Neural progenitor cell (in vitro differentiated cells): ENCODE measurements at regions not wholly inside any gene's neighbourhood (a gene's known extent, or its start where the extent isn't known, plus 50 kb on each side); places are given as distances from the start of the nearest gene placed in this dataset.

Experiments
- DNase-seq: peaks from one replicate; pipeline ENCODE4 v3.0.0-alpha.2; 2016; ENCODE audit warnings: low spot score
- H2AFZ ChIP-seq: fragments of 200-600 bp; sonication (generic); replicated peaks from 2 replicates; pipeline ENCODE4 v1.6.1; 2016; ENCODE audit warnings: antibody characterized with exemption
- H3F3A ChIP-seq: fragments of 200-600 bp; sonication (generic); 2 replicates; pipeline ENCODE4 v1.6.1; 2016; ENCODE audit warnings: antibody characterized with exemption, low read depth
- H3K27ac ChIP-seq: fragments of 200-600 bp; sonication (generic); 2 replicates; pipeline ENCODE4 v1.5.1; 2016; ENCODE audit warnings: mild to moderate bottlenecking
- H3K27me3 ChIP-seq: fragments of 200-600 bp; sonication (generic); 2 replicates; pipeline ENCODE4 v1.6.1; 2016; ENCODE audit warnings: mild to moderate bottlenecking, moderate library complexity
- H3K36me3 ChIP-seq: fragments of 200-600 bp; sonication (generic); 2 replicates; pipeline ENCODE4 v1.5.1; 2016
- H3K4me1 ChIP-seq: fragments of 200-600 bp; sonication (generic); 2 replicates; pipeline ENCODE4 v1.6.1; 2016; ENCODE audit warnings: mixed run types
- H3K4me2 ChIP-seq: fragments of 200-600 bp; sonication (generic); 2 replicates; pipeline ENCODE4 v1.6.1; 2016
- H3K4me3 ChIP-seq: fragments of 200-600 bp; sonication (generic); 2 replicates; pipeline ENCODE4 v1.5.1; 2016
- H3K79me2 ChIP-seq: fragments of 200-600 bp; sonication (generic); 2 replicates; pipeline ENCODE4 v1.6.1; 2016; ENCODE audit warnings: low read depth
- H3K9ac ChIP-seq: fragments of 200-600 bp; sonication (generic); 2 replicates; pipeline ENCODE4 v1.6.1; 2016
- H3K9me3 ChIP-seq: fragments of 200-600 bp; sonication (generic); 2 replicates; pipeline ENCODE4 v1.5.1; 2016; ENCODE audit warnings: low read depth
- H4K20me1 ChIP-seq: fragments of 200-600 bp; sonication (generic); 2 replicates; pipeline ENCODE4 v1.6.1; 2016; ENCODE audit warnings: low read depth
- H3K27ac Mint-ChIP-seq: 3 replicates; pipeline ENCODE4 v1.8.0; 2021; ENCODE audit warnings: mixed read lengths
- H3K27me3 Mint-ChIP-seq: 2 replicates; pipeline ENCODE4 v1.8.0; 2022; ENCODE audit warnings: low read depth, mild to moderate bottlenecking, inconsistent platforms, moderate library complexity, mixed read lengths; ENCODE audit not compliant: insufficient read depth
- H3K36me3 Mint-ChIP-seq: 3 replicates; pipeline ENCODE4 v1.8.0; 2021; ENCODE audit warnings: mixed read lengths
- H3K4me1 Mint-ChIP-seq: 3 replicates; pipeline ENCODE4 v1.8.0; 2021; ENCODE audit warnings: mixed read lengths
- H3K4me3 Mint-ChIP-seq: 3 replicates; pipeline ENCODE4 v1.8.0; 2021; ENCODE audit warnings: mild to moderate bottlenecking, moderate library complexity, mixed read lengths
- H3K9me3 Mint-ChIP-seq: 3 replicates; pipeline ENCODE4 v1.8.0; 2020; ENCODE audit warnings: mixed read lengths
- EZH2 ChIP-seq: fragments of 200-600 bp; sonication (generic); IDR thresholded peaks from 2 replicates; pipeline ENCODE4 v1.6.1; 2017; ENCODE audit warnings: antibody characterized with exemption, mild to moderate bottlenecking, moderate library complexity
- EZH2phosphoT487 ChIP-seq: fragments of 200-600 bp; sonication (generic); IDR thresholded peaks from 2 replicates; pipeline ENCODE4 v1.6.1; 2017; ENCODE audit warnings: antibody characterized with exemption
- TF ChIP-seq, protein P1 (sequence below): fragments of 200-600 bp; sonication (generic); IDR thresholded peaks from 2 replicates; pipeline ENCODE4 v1.5.1; 2017; ENCODE audit warnings: antibody characterized with exemption, mild to moderate bottlenecking

DNA sequence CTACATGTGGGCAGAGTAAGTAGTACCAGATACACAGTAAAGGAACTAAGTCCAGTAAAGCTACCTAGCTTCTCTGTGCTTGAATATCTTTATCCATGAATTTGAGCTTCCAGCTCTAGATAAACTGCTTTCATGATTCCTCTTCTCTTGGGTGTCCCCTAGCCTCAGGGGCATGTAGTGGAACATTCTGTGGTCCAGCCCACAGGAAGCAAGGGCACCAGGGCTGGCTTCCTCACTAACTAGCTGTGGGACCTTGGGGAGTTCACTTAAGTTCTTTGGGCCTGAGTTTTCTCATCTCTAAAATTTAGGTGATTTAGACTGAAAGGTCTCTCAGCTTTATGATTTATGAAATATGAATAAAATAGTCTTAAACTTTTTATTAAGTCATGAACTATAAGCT, 185.7 kb downstream of the KATNAL1 start:
- no peaks in the 10 kb centered on the region for H4K20me1 ChIP-seq
- H3K4me2 ChIP-seq: no peak overlapping the region
- H3F3A ChIP-seq: no peaks in the 10 kb centered on the region
- TF ChIP-seq EZH2 (no peak), EZH2phosphoT487 (no peak)
- TF ChIP-seq, protein P1, sequence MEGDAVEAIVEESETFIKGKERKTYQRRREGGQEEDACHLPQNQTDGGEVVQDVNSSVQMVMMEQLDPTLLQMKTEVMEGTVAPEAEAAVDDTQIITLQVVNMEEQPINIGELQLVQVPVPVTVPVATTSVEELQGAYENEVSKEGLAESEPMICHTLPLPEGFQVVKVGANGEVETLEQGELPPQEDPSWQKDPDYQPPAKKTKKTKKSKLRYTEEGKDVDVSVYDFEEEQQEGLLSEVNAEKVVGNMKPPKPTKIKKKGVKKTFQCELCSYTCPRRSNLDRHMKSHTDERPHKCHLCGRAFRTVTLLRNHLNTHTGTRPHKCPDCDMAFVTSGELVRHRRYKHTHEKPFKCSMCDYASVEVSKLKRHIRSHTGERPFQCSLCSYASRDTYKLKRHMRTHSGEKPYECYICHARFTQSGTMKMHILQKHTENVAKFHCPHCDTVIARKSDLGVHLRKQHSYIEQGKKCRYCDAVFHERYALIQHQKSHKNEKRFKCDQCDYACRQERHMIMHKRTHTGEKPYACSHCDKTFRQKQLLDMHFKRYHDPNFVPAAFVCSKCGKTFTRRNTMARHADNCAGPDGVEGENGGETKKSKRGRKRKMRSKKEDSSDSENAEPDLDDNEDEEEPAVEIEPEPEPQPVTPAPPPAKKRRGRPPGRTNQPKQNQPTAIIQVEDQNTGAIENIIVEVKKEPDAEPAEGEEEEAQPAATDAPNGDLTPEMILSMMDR: no peak
- no peak overlapping the region for H3K27ac Mint-ChIP-seq
- no peaks in the 10 kb centered on the region for H3K27me3 ChIP-seq
- no peak overlapping the region for H3K4me3 Mint-ChIP-seq
- peaks cover 10% of the 10 kb centered on the region for H3K9me3 Mint-ChIP-seq
- peaks cover 5% of the 10 kb centered on the region for H3K27me3 Mint-ChIP-seq
- peaks cover 29% of the 10 kb centered on the region for H3K4me1 Mint-ChIP-seq
- H3K4me1 ChIP-seq: no peaks in the 10 kb centered on the region
- H3K9ac ChIP-seq: no peak overlapping the region
- DNase-seq: no peak
- no peaks in the 10 kb centered on the region for H3K79me2 ChIP-seq
- H3K36me3 ChIP-seq: no peaks in the 10 kb centered on the region
- no peaks in the 10 kb centered on the region for H3K36me3 Mint-ChIP-seq
- H2AFZ ChIP-seq: no peak overlapping the region
- no peaks in the 10 kb centered on the region for H3K9me3 ChIP-seq
- no peak overlapping the region for H3K4me3 ChIP-seq
- H3K27ac ChIP-seq: no peak overlapping the region

DNA sequence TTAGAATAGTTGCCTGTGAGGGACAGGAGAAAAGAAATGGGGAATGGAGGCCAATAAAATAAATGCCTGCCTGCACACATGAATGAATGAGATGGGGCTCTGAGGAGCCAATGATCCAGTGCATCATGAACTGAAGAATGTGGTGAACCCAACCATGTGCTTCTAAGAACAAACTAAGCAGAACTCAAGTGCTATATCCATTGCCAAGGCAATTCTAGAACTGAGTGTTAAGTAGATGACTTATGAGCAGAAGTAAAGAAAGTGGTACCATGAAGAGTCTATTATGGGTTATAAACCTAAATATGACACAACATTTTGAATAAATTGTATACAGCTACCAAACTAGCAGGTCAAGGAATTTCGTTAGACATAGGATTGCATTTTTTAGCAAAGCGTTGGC, 186.1 kb downstream of the KATNAL1 start:
- Mint-ChIP-seq H3K4me1 (peaks cover 30% of the 10 kb centered on the region), H3K9me3 (peaks cover 10% of the 10 kb centered on the region), H3K36me3 (no peaks in the 10 kb centered on the region), H3K27ac (no peak overlapping the region), H3K27me3 (peaks cover 5% of the 10 kb centered on the region), H3K4me3 (no peak overlapping the region)
- Histone ChIP-seq H3K4me3 (no peak overlapping the region), H3K36me3 (no peaks in the 10 kb centered on the region), H2AFZ (no peak overlapping the region), H3F3A (no peaks in the 10 kb centered on the region), H3K27ac (no peak overlapping the region), H3K9me3 (no peaks in the 10 kb centered on the region), H3K9ac (no peak overlapping the region), H3K27me3 (no peaks in the 10 kb centered on the region), H3K4me1 (no peaks in the 10 kb centered on the region), H4K20me1 (no peaks in the 10 kb centered on the region), H3K4me2 (no peak overlapping the region), H3K79me2 (no peaks in the 10 kb centered on the region)
- TF ChIP-seq EZH2 (no peak), EZH2phosphoT487 (no peak)
- TF ChIP-seq, protein P1: no peak
- DNase-seq: no peak

DNA sequence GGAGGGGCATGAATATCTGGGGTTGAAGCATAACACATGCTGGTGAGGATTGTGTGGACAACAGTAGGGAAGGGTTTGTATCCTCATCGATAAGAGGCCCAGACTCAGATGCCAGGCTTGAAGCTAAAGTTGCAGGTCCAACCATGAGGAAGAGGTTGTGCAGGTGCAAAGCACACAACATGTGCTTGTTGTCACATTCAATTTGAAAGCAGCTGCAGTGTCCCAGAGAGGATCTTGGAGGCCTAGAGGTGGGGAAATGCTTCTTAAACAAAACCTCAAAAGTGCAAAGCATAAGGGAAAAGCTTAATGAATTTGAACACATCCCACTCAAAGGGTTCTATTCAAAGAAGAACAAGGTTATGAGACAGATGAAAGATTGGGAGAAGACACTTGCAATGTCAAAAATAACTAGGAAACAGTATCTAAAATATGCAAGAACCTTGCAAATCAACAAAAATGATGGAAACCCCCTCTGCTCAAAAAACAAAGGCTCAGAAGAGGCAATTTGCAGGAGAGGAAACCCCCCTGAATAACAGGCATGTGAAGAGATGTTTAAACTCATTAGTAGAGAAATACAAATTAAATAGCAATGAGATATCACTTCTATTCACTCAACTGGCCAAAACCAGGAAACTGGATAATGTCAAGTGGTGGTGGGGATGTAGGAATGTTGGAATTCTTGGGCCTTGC, 187.1 kb downstream of the KATNAL1 start:
- Histone ChIP-seq H2AFZ (no peak overlapping the region), H3F3A (peaks cover under 1% of the 10 kb centered on the region), H3K4me1 (peaks cover 3% of the 10 kb centered on the region), H3K79me2 (no peaks in the 10 kb centered on the region), H4K20me1 (no peaks in the 10 kb centered on the region), H3K4me3 (no peak overlapping the region), H3K9ac (no peak overlapping the region), H3K36me3 (no peaks in the 10 kb centered on the region), H3K9me3 (no peaks in the 10 kb centered on the region), H3K27ac (no peak overlapping the region), H3K4me2 (no peak overlapping the region), H3K27me3 (no peaks in the 10 kb centered on the region)
- Mint-ChIP-seq H3K4me3 (no peak overlapping the region), H3K36me3 (no peaks in the 10 kb centered on the region), H3K27ac (no peak overlapping the region), H3K27me3 (peaks cover 7% of the 10 kb centered on the region), H3K4me1 (peaks cover 30% of the 10 kb centered on the region), H3K9me3 (peaks cover 10% of the 10 kb centered on the region)
- no peak for DNase-seq
- TF ChIP-seq, protein P1: no peak
